ENCODE measurements at regions not wholly inside any gene's neighbourhood (a gene's known extent, or its start where the extent isn't known, plus 50 kb on each side); places are given as distances from the start of the nearest gene placed in this dataset.

- Histone ChIP-seq H3K9me2 (ENCODE audit: insufficient read depth) (peaks cover 14% of the 10 kb centered on the region), H4K20me1 (replicated peaks; ENCODE audit: insufficient read depth) (no peaks in the 10 kb centered on the region), H3K27ac (ENCODE audit: low read depth) (no peak overlapping the region), H2AFZ (no peak overlapping the region), H3K4me1 (ENCODE audit: insufficient read depth) (no peaks in the 10 kb centered on the region), H3K4me2 (no peak overlapping the region), H3K79me2 (replicated peaks; ENCODE audit: insufficient read depth) (no peaks in the 10 kb centered on the region), H3K4me3 (no peak overlapping the region), H3K27me3 (ENCODE audit: insufficient read depth) (no peaks in the 10 kb centered on the region), H3K36me3 (ENCODE audit: insufficient read depth) (no peaks in the 10 kb centered on the region), H3F3A (replicated peaks; ENCODE audit: low read depth) (no peaks in the 10 kb centered on the region)
- H3K4me1 Mint-ChIP-seq = no peaks in the 10 kb centered on the region
- TF ChIP-seq, protein P1, sequence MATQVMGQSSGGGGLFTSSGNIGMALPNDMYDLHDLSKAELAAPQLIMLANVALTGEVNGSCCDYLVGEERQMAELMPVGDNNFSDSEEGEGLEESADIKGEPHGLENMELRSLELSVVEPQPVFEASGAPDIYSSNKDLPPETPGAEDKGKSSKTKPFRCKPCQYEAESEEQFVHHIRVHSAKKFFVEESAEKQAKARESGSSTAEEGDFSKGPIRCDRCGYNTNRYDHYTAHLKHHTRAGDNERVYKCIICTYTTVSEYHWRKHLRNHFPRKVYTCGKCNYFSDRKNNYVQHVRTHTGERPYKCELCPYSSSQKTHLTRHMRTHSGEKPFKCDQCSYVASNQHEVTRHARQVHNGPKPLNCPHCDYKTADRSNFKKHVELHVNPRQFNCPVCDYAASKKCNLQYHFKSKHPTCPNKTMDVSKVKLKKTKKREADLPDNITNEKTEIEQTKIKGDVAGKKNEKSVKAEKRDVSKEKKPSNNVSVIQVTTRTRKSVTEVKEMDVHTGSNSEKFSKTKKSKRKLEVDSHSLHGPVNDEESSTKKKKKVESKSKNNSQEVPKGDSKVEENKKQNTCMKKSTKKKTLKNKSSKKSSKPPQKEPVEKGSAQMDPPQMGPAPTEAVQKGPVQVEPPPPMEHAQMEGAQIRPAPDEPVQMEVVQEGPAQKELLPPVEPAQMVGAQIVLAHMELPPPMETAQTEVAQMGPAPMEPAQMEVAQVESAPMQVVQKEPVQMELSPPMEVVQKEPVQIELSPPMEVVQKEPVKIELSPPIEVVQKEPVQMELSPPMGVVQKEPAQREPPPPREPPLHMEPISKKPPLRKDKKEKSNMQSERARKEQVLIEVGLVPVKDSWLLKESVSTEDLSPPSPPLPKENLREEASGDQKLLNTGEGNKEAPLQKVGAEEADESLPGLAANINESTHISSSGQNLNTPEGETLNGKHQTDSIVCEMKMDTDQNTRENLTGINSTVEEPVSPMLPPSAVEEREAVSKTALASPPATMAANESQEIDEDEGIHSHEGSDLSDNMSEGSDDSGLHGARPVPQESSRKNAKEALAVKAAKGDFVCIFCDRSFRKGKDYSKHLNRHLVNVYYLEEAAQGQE (IDR thresholded peaks at IDR 0.05; ENCODE audit: unreplicated experiment) = no peak
- TF ChIP-seq ETS1 (IDR thresholded peaks at IDR 0.05) (no peak), NANOG (IDR thresholded peaks at IDR 0.05; ENCODE audit: borderline replicate concordance) (no peak), JUNB (IDR thresholded peaks at IDR 0.05; ENCODE audit: unreplicated experiment) (no peak), ZNF331 (CRISPR knock-in tag; IDR thresholded peaks at IDR 0.05; ENCODE audit: low read depth) (no peak), STAT1 (IDR thresholded peaks at IDR 0.05; ENCODE audit: unreplicated experiment) (no peak), CREB1 (CRISPR knock-in tag; IDR thresholded peaks at IDR 0.05; ENCODE audit: low read depth) (no peak), EZH2 (IDR thresholded peaks at IDR 0.05; ENCODE audit: low read depth, unreplicated experiment) (no peak), EZH2phosphoT487 (IDR thresholded peaks at IDR 0.05; ENCODE audit: unreplicated experiment) (no peak), ZNF114 (CRISPR knock-in tag; IDR thresholded peaks at IDR 0.05) (no peak), POLR2AphosphoS5 (IDR thresholded peaks at IDR 0.05; ENCODE audit: low read depth) (no peak)
- TF ChIP-seq, protein P2, sequence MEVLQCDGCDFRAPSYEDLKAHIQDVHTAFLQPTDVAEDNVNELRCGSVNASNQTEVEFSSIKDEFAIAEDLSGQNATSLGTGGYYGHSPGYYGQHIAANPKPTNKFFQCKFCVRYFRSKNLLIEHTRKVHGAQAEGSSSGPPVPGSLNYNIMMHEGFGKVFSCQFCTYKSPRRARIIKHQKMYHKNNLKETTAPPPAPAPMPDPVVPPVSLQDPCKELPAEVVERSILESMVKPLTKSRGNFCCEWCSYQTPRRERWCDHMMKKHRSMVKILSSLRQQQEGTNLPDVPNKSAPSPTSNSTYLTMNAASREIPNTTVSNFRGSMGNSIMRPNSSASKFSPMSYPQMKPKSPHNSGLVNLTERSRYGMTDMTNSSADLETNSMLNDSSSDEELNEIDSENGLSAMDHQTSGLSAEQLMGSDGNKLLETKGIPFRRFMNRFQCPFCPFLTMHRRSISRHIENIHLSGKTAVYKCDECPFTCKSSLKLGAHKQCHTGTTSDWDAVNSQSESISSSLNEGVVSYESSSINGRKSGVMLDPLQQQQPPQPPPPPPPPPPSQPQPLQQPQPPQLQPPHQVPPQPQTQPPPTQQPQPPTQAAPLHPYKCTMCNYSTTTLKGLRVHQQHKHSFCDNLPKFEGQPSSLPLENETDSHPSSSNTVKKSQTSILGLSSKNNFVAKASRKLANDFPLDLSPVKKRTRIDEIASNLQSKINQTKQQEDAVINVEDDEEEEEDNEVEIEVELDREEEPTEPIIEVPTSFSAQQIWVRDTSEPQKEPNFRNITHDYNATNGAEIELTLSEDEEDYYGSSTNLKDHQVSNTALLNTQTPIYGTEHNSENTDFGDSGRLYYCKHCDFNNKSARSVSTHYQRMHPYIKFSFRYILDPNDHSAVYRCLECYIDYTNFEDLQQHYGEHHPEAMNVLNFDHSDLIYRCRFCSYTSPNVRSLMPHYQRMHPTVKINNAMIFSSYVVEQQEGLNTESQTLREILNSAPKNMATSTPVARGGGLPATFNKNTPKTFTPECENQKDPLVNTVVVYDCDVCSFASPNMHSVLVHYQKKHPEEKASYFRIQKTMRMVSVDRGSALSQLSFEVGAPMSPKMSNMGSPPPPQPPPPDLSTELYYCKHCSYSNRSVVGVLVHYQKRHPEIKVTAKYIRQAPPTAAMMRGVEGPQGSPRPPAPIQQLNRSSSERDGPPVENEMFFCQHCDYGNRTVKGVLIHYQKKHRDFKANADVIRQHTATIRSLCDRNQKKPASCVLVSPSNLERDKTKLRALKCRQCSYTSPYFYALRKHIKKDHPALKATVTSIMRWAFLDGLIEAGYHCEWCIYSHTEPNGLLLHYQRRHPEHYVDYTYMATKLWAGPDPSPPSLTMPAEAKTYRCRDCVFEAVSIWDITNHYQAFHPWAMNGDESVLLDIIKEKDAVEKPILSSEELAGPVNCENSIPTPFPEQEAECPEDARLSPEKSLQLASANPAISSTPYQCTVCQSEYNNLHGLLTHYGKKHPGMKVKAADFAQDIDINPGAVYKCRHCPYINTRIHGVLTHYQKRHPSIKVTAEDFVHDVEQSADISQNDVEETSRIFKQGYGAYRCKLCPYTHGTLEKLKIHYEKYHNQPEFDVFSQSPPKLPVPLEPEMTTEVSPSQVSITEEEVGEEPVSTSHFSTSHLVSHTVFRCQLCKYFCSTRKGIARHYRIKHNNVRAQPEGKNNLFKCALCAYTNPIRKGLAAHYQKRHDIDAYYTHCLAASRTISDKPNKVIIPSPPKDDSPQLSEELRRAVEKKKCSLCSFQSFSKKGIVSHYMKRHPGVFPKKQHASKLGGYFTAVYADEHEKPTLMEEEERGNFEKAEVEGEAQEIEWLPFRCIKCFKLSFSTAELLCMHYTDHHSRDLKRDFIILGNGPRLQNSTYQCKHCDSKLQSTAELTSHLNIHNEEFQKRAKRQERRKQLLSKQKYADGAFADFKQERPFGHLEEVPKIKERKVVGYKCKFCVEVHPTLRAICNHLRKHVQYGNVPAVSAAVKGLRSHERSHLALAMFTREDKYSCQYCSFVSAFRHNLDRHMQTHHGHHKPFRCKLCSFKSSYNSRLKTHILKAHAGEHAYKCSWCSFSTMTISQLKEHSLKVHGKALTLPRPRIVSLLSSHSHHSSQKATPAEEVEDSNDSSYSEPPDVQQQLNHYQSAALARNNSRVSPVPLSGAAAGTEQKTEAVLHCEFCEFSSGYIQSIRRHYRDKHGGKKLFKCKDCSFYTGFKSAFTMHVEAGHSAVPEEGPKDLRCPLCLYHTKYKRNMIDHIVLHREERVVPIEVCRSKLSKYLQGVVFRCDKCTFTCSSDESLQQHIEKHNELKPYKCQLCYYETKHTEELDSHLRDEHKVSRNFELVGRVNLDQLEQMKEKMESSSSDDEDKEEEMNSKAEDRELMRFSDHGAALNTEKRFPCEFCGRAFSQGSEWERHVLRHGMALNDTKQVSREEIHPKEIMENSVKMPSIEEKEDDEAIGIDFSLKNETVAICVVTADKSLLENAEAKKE (CRISPR knock-in tag; IDR thresholded peaks at IDR 0.05) = no peak
- TF ChIP-seq, protein P3, sequence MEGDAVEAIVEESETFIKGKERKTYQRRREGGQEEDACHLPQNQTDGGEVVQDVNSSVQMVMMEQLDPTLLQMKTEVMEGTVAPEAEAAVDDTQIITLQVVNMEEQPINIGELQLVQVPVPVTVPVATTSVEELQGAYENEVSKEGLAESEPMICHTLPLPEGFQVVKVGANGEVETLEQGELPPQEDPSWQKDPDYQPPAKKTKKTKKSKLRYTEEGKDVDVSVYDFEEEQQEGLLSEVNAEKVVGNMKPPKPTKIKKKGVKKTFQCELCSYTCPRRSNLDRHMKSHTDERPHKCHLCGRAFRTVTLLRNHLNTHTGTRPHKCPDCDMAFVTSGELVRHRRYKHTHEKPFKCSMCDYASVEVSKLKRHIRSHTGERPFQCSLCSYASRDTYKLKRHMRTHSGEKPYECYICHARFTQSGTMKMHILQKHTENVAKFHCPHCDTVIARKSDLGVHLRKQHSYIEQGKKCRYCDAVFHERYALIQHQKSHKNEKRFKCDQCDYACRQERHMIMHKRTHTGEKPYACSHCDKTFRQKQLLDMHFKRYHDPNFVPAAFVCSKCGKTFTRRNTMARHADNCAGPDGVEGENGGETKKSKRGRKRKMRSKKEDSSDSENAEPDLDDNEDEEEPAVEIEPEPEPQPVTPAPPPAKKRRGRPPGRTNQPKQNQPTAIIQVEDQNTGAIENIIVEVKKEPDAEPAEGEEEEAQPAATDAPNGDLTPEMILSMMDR (conservative IDR thresholded peaks at IDR 0.05; ENCODE audit: low read depth in 2 of 2) = no peak
- ATAC-seq (no peak), DNase-seq (ENCODE audit: low spot score) (no peak)
- H3K27me3 Mint-ChIP-seq (ENCODE audit: insufficient read depth, low read depth, poor library complexity) = no peaks in the 10 kb centered on the region
- no peak overlapping the region for H3K4me3 Mint-ChIP-seq
- no peak overlapping the region for H3K27ac Mint-ChIP-seq
- H3K36me3 Mint-ChIP-seq (ENCODE audit: low read depth) = no peaks in the 10 kb centered on the region
- H3K9me3 Mint-ChIP-seq = peaks cover 2% of the 10 kb centered on the region; the same call in 1 of the 3 replicates
Observed at GRCh38 chr18:41226186-41226585, 728.8 kb upstream of the PIK3C3 start.

All from GM23338 (cell line).